ENCODE measurements at regions not wholly inside any gene's neighbourhood (a gene's known extent, or its start where the extent isn't known, plus 50 kb on each side); places are given as distances from the start of the nearest gene placed in this dataset.

DNA sequence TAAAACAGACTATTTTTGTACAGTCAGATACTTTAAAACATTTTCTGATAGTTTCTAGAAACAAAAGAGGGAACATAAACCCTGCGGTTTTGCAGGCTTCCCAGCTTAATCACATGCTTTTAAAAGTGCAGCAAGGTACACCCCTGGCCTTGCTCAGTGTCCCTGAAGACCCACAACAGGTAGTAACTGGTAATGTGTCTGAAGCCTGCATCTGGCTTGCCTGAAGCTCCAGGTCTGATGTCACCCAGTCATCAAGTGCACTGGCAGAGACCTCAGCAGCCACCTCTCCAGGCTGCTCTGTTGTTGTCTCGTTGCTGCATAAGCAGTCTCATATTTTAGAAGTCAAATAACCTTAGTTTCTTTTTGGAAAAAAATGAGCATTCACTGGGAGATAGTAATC is 376.1 kb upstream of the MTPN start:
- no TSS peak for BruUV-seq (replicated peaks)
- intact Hi-C loops (cut with micrococcal nuclease) = no loop called here

DNA sequence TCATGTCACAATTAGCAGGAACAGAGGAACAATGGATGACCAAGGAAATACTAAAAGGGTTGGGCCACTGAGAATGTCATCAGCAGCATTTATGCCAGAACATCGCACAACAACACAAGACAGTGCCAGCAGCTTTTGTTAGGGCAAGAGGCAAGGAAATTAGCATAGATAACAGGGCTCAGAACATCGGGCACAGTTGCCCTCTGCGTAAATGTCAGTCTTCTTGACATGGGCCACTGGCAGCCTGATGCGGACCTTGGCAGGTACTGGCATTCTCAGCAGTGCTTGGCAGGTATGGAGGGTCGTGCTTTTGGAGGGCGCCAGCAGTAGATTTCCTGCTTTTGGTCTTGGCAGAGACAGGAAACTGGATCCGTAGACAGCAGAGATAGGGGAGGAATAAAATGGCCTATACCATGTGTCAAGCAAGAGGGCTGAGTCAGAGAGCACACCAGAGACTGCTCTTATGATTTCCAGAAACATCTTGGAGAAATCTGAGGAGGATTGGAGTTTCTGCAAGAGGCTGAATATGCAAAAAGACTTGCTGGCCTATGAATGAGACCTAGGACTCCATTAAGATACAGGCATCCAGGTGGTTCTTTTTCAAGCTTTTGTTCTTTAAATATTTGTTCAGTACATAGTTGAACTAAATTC is 371.5 kb upstream of the MTPN start:
- ChIA-PET POLR2A (ENCODE audit: unreplicated experiment) (no interaction called here), CTCF (no interaction called here)
- ATAC-seq (no peak), DNase-seq (no peak)
- H4K20me1 ChIP-seq (ENCODE audit: low read length) = no peaks in the 10 kb centered on the region
- intact Hi-C loops (cut with micrococcal nuclease) = no loop called here
- peaks cover 4% of the 10 kb centered on the region; the same call in 1 of the 2 replicates for H3K27me3 ChIP-seq (ENCODE audit: low read length)
- H2AFZ ChIP-seq (ENCODE audit: low read length) = no peak overlapping the region
- no peak overlapping the region for H3K4me3 ChIP-seq (ENCODE audit: low read length)
- no peaks in the 10 kb centered on the region for H3K36me3 ChIP-seq (ENCODE audit: low read depth, low read length)
- BruUV-seq (replicated peaks) = no TSS peak
- TF ChIP-seq EZH2phosphoT487 (IDR thresholded peaks at IDR 0.05; ENCODE audit: borderline replicate concordance, low read length) (no peak), EZH2 (IDR thresholded peaks at IDR 0.05; ENCODE audit: low read length, unreplicated experiment) (no peak)
- TF ChIP-seq, protein P1, sequence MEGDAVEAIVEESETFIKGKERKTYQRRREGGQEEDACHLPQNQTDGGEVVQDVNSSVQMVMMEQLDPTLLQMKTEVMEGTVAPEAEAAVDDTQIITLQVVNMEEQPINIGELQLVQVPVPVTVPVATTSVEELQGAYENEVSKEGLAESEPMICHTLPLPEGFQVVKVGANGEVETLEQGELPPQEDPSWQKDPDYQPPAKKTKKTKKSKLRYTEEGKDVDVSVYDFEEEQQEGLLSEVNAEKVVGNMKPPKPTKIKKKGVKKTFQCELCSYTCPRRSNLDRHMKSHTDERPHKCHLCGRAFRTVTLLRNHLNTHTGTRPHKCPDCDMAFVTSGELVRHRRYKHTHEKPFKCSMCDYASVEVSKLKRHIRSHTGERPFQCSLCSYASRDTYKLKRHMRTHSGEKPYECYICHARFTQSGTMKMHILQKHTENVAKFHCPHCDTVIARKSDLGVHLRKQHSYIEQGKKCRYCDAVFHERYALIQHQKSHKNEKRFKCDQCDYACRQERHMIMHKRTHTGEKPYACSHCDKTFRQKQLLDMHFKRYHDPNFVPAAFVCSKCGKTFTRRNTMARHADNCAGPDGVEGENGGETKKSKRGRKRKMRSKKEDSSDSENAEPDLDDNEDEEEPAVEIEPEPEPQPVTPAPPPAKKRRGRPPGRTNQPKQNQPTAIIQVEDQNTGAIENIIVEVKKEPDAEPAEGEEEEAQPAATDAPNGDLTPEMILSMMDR (conservative IDR thresholded peaks at IDR 0.05; ENCODE audit: low read depth, low read length) = no peak
- H3K9ac ChIP-seq (ENCODE audit: low read length) = no peak overlapping the region
- no peak overlapping the region for H3K27ac ChIP-seq (ENCODE audit: low read length)
- H3K4me2 ChIP-seq (ENCODE audit: low read length) = no peak overlapping the region
- H3K4me1 ChIP-seq (ENCODE audit: insufficient read depth, low read length) = no peaks in the 10 kb centered on the region
- H3F3A ChIP-seq (ENCODE audit: low read length, unreplicated experiment) = no peaks in the 10 kb centered on the region
- H3K79me2 ChIP-seq (ENCODE audit: low read length) = no peaks in the 10 kb centered on the region
- no peaks in the 10 kb centered on the region for H3K9me2 ChIP-seq (replicated peaks; ENCODE audit: low read length)
- no peaks in the 10 kb centered on the region for H3K9me3 ChIP-seq (ENCODE audit: low read length)

More for the DNA sequence above, 376.1 kb upstream of the MTPN start:
- no peaks in the 10 kb centered on the region for H4K20me1 ChIP-seq (ENCODE audit: low read length)
- ATAC-seq (no peak), DNase-seq (no peak)
- ChIA-PET POLR2A (ENCODE audit: unreplicated experiment) (no interaction called here), CTCF (no interaction called here)
- no peaks in the 10 kb centered on the region for H3F3A ChIP-seq (ENCODE audit: low read length, unreplicated experiment)
- peaks cover 8% of the 10 kb centered on the region; the same call in 1 of the 2 replicates for H3K27me3 ChIP-seq (ENCODE audit: low read length)
- H3K4me1 ChIP-seq (ENCODE audit: insufficient read depth, low read length) = no peaks in the 10 kb centered on the region
- no peak overlapping the region for H2AFZ ChIP-seq (ENCODE audit: low read length)
- no peak for TF ChIP-seq EZH2phosphoT487 (IDR thresholded peaks at IDR 0.05; ENCODE audit: borderline replicate concordance, low read length)
- TF ChIP-seq, protein P1 (conservative IDR thresholded peaks at IDR 0.05; ENCODE audit: low read depth, low read length) = no peak
- no peak for TF ChIP-seq EZH2 (IDR thresholded peaks at IDR 0.05; ENCODE audit: low read length, unreplicated experiment)
- H3K9me2 ChIP-seq (replicated peaks; ENCODE audit: low read length) = no peaks in the 10 kb centered on the region
- H3K9me3 ChIP-seq (ENCODE audit: low read length) = no peaks in the 10 kb centered on the region
- no peak overlapping the region for H3K4me3 ChIP-seq (ENCODE audit: low read length)
- no peak overlapping the region for H3K9ac ChIP-seq (ENCODE audit: low read length)
- no peaks in the 10 kb centered on the region for H3K36me3 ChIP-seq (ENCODE audit: low read depth, low read length)
- no peak overlapping the region for H3K4me2 ChIP-seq (ENCODE audit: low read length)
- H3K79me2 ChIP-seq (ENCODE audit: low read length) = no peaks in the 10 kb centered on the region
- no peak overlapping the region for H3K27ac ChIP-seq (ENCODE audit: low read length)

DNA sequence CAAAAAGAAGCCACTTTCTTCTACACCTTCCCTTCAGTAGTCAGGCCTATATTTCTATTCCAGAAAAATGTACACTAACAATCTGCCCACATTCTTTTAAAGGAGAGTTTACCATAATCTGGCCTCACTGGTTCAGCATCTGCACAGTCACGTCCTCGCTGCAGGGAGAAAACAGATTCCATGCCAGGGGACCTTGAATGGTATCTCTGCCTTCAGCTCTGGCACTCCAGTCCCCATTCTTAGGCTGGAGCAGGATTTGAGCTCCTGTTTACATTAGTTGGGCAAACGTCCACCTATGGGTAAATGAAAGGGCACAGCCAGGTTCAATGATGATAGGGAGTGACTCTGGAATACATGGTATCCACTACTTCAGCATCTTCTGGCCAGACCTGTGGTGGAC is 371.0 kb upstream of the MTPN start:
- CTCF ChIA-PET = no interaction called here
- no peak overlapping the region for H3K27ac ChIP-seq (ENCODE audit: low read length)
- intact Hi-C loops (cut with micrococcal nuclease) = no loop called here
- BruUV-seq (replicated peaks) = no TSS peak
- no peaks in the 10 kb centered on the region for H4K20me1 ChIP-seq (ENCODE audit: low read length)
- no peak for ATAC-seq
- H3K9me3 ChIP-seq (ENCODE audit: low read length) = no peaks in the 10 kb centered on the region
- H3K4me3 ChIP-seq (ENCODE audit: low read length) = no peak overlapping the region
- H2AFZ ChIP-seq (ENCODE audit: low read length) = no peak overlapping the region
- no peak overlapping the region for H3K4me2 ChIP-seq (ENCODE audit: low read length)
- H3K4me1 ChIP-seq (ENCODE audit: insufficient read depth, low read length) = no peaks in the 10 kb centered on the region
- no peaks in the 10 kb centered on the region for H3K27me3 ChIP-seq (ENCODE audit: low read length)
- H3K9me2 ChIP-seq (replicated peaks; ENCODE audit: low read length) = no peaks in the 10 kb centered on the region
- DNase-seq = no peak
- H3F3A ChIP-seq (ENCODE audit: low read length, unreplicated experiment) = no peaks in the 10 kb centered on the region
- POLR2A ChIA-PET (ENCODE audit: unreplicated experiment) = no interaction called here
- H3K36me3 ChIP-seq (ENCODE audit: low read depth, low read length) = no peaks in the 10 kb centered on the region
- TF ChIP-seq EZH2phosphoT487 (IDR thresholded peaks at IDR 0.05; ENCODE audit: borderline replicate concordance, low read length) (no peak), EZH2 (IDR thresholded peaks at IDR 0.05; ENCODE audit: low read length, unreplicated experiment) (no peak)
- TF ChIP-seq, protein P1 (conservative IDR thresholded peaks at IDR 0.05; ENCODE audit: low read depth, low read length) = no peak
- H3K79me2 ChIP-seq (ENCODE audit: low read length) = no peaks in the 10 kb centered on the region
- no peak overlapping the region for H3K9ac ChIP-seq (ENCODE audit: low read length)
